IPS DF 4.7 (cell line): ENCODE measurements at regions not wholly inside any gene's neighbourhood (a gene's known extent, or its start where the extent isn't known, plus 50 kb on each side); places are given as distances from the start of the nearest gene placed in this dataset.

Experiments
- DNase-seq: peaks from one replicate; pipeline ENCODE4 v3.0.0-alpha.2; 2013; ENCODE audit warnings: low spot score; ENCODE audit errors: extremely low read depth

DNA sequence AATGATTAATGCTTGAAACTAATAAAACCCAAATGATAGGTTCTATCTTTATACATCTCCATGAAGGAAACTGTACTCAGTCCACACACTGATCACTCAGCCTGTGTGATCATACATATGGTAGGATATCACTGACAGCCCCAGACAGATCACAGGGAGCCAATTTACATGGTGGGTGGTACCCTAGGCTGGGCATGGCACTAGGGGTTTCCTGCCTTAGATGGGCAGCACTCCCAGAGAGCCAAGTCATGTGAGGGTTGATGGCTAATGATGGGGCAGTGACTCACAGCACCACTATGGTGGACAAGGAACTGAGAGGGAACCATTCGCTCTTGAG lies 89.6 kb upstream of the PTPRR start:
- DNase-seq = no peak

DNA sequence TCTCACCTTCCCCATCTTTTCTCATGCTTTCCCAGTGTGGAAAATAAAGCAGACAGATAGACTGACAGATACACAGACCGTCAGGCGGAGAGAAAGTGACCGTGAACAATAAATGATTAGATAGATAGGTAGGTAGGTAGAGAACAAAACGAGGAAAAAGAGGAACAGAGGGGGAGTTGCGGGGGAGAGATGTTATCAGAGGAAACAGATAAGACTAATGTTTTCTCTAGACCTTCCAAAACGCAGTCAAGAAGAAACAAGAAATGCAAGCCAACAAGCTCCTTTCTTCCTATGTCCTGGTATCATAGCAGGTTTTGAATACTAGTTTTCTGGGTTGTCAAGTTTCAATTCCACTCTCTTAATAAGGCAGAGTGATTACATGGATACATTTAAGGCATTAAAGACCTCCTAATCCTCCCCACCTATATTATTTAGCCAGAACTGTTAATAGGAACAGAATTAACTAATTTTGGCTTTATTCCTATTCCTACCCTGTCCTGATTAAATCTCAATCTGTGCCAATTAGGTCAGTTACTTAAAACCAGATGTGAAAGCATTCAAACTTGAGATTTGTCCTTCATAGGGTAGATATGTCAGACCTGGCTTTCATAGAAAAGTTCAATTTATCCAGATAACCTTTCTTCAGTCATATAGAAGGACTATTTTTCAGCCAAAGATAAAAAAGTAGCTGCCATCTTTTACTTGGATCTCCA lies 89.0 kb upstream of the PTPRR start:
- DNase-seq = no peak

DNA sequence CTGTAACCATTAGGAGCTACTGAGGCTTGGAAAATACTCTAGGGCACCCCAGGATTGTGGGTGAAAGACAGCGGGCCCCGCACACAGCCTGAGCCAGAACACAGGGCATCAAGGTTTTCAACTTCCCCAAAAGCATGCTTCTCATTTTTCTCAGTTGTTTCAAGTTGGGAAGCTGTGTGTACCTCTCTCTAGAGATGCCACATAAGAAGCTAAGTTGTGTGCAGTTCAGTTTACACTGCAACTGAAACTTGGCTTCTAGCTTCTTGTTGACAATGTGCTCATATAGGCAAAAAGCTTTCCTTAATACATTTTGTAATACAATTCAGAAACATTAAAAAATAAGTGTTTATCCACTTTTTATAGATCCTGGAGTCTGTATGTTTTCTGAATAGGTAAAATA lies 88.1 kb upstream of the PTPRR start:
- DNase-seq = no peak

DNA sequence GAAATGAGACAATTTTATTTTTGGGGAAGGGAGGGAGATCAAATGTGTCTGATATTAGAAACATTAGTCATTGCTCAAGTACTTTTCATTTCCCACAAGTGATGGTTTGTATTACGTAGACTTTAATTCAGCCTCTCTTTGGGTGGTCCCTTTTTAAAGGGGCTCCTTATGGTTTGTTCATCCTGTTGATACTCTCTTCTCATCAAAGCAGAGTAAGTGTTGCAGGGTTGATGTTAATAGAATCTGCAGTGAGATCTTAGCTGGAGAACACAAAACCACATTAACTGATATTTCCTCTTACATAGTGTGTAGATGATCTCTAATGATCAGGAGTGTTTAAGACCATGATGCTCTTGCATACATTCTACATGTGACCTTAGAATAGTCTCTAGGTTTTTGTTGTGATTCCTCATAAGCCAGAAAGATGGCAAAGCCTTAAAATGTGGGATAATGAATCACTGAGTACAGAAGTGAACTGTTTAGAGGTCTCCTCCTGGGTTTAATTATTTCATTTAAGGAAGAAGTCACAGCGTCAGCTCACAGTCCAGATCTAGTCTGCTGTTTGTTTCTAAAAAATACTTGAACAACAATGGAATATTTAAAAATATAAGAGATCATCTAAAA lies 87.4 kb upstream of the PTPRR start:
- no peak for DNase-seq

DNA sequence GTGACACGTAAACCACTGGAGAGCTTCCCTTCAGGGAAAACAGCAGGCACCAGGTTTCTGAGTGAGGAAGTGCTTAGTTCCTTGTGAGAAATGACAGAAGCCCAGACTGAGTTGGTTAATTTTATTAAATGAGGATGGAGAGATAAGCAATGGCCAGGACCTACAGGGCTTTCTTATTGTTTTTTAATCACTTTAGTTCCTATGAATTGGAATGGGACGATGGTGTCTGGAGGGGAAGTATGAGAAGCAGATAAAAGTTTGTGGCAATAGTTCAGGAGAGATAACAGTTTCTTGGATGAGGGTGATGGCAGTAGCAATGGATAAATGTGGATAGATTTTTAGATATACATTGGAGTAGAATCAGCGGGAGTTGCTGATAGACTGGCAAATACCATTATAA lies 86.5 kb upstream of the PTPRR start:
- DNase-seq = no peak

DNA sequence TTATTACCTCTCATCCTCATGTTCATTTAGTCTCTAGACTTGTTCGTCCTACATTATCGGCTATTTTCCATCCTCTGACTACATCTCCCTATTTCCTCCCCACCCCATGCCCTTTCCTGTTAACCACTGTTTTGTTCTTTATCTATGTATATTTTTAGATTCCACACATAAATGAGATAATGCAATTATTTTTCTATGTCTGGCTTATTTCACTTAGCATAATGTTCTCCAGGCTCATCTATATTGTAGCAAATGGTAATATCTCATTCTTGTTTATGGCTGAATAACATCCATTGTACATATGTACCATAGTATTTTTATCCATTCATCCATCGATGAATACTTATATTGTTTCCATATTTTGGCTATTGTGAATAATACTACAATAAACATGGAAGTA lies 84.6 kb upstream of the PTPRR start:
- DNase-seq = no peak

DNA sequence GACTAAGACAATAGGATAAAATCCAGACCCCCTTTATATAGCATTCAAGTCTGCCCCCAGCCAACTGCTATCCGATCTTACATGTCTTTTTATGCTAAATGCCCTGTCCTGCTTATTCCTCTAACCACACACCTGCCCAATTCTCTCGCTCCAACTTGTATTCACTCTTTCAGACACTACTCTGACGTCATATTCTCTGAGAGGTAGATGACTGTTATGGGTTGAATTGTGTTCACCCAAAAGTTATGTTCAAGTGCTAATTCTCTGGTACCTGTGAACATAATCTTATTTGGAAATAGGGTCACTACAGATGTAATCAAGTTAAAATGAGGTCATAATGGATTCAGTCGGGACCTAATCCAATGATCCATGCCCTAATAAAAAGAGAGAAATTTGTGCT lies 84.0 kb upstream of the PTPRR start:
- no peak for DNase-seq

DNA sequence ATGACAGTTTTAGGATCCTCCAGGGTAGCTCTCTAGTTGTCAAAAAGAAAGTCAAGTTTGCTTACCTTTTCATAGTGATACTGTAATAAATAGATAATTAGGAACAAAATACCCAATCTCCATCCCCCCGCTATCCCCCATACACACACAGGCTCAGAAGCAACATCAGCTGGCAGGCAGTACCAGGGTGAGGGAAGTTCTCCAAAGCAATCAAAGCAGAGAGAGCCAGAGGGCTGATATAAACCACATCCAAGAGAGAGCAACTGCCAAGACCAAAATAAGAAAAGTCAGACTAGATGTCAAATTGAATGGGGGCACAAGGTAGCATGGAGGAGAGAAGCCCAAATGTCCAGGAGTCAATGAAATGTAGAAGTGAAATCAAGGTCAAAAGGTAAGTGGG lies 80.2 kb upstream of the PTPRR start:
- DNase-seq = no peak

DNA sequence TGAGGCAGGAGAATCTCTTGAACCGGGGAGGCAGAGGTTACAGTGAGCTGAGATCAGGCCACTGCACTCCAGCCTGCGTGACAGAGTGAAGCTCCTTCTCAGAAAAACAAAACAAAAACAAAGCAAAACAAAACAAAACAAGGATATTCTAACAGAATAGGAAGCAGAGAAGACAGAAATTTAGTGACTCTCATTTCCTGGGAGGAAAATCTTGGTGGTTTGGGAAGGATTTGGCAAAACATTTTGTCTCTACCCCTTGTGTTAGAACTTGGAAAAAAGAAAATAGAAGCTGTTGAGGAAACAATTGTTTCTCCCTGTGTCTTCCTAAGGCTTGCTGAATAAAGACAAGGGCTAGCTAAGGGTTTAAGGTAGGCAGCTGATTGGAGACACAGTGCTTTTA lies 79.7 kb upstream of the PTPRR start:
- DNase-seq = no peak

DNA sequence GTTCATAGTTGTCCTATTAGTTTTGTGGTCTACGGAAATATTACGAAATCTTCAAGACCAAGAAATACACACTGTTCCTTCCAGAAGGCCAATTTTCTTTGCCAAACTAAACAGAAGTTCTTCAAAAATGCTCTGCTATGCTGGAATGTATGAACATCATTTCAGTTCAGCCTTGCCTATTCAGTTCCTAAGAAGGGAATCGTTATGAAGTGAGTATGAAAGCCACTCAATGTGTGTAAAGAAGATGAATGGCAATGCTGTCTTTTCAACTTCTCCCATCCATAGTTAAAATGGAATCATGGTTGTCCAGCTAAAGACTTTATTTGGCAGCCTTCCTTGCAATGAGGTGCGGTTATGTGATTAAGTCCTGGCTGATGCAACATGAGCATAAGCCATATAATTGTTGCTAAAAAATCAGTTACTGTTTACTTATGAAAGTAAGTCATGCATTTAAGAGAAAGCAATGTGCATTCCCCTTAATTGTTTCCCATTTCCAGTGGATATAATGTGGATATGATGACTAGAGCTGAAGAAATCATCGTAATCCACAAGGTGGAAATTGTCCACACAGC lies 73.8 kb upstream of the PTPRR start:
- no peak for DNase-seq

DNA sequence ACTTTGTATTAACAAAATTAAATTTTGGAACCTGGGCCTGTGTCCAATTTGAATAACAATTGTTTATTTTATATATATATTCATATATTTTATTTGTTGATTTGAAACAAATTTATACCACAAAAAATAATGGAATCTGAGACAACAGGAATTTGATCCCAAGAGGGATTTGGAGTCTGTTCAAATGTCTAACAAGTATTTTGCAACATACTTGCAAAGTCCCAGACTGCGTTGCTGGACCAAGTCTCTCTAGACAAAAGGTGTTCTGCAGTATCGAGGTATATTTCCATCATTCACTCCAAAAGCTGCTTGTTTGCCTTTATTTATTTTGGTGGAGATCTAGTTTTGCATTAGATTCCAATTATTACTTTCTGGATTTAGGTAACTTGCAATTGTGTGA lies 68.7 kb upstream of the PTPRR start:
- DNase-seq = no peak

DNA sequence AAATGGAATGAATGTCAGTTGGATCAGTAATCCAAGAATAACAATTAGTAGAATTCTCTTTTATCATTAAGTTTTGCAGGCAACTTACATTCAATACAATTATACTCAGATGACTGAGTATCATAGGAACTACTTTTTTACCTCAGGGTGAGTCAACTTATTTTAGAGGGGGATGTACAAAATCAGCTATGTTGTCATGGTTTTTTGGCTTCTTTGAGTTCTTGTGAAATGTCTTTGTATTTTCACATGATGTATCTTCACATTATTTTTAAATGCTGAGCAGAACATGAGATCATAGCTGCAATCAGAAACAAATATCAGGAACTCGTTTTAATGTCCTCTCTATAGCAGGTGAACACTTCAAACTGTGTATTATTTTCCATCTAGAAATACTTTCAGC lies 65.3 kb upstream of the PTPRR start:
- no peak for DNase-seq

DNA sequence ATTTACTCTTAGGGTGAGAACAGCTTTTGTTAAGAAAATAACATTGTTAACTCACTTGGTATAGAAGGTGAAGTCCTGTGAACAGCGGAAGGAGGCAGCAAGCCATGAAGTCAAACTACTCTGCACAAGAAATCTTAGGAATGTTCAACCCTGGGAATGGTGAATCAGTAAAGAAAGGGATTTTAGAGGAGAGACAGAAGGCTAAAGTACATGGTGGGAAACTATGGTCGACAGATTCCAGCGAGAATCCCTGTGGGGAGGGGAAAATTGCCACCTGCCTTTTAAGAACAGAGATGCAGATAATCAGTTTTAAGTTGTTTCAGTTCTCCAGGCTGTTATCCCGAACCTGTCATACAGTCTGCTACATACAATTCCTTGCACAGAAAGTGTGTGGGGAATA lies 63.2 kb upstream of the PTPRR start:
- peak; percentile 25 for DNase-seq

DNA sequence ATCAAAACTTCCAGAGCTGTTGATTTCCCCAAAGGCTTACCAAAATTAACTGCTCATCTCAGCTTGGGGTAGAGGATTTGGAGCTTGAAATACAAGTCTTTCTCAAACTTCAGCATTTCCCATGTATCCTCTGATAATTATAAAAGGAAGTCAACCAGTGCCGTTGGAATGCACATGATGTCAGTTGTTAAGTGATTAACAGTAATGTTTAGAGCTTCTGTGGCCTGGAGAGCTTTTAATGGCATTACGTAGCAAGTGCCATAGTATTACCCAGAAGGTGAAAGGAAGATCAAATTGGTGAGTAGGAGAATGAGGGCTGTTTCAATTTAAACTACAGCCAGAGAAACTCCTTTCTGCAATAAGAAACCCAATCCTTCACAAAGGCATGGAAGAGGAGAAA lies 62.5 kb upstream of the PTPRR start:
- DNase-seq = no peak

DNA sequence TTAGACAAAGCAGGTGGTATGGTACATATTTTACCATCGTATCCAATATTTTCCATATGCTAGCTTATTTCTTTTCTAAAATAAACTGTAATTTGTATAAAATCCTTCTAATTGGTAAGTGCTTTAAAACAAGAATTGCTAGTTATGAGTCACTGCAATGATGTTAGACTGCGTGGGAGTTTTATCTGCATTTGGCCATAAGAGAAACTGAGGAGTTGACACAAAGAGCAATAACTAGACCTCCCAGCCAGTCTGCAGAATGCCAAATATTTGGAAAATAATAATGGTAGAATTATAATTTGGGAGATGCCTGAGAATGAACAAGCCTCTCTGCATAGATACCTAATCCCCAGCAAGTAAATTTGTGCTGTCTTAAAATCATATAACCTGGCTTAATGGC lies 61.7 kb upstream of the PTPRR start:
- DNase-seq = no peak

DNA sequence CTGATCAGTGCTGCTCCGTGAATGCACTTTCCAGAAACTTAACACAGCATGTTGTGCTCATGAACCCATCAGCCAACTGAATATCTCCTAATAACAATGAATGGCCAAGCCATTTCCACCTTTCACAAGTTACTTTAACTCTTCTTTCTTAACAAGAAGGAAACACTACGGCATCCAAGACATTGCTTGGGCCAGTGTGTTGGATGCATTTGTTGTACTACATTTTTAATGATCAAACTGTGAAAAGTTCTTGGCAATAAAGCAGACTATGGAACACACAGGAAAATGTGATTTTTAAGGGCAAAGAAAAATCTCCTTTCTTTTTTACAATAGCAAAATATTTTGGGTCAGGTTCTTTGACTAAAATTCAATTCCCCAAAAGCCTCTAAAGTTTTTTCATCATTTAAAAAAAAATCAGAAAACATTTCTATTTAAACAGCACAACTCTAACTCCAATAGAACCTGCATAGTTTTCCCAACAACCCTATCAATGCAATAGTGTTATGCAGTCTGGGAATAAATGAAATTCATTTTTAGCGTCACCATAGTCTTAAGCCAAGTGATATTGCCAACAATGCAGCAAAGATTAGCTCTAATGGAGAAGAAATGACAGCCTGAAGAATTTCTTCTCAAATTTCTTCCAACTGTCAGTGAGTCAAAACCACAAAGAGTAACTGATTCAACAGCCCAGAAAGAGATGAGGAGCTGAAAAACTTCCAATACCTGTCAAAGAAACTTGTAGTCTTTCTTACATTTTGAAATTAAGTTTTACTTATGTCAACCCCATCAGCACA lies 50.7 kb upstream of the PTPRR start:
- DNase-seq = no peak
